Esophagus (tissue), 2 donors: ENCODE measurements at regions not wholly inside any gene's neighbourhood (a gene's known extent, or its start where the extent isn't known, plus 50 kb on each side); places are given as distances from the start of the nearest gene placed in this dataset.
"Not testable (repeated sequence)": the region's sequence is repeated elsewhere in the genome, so short reads cannot be mapped to it uniquely, and the experiment has no call there.

Experiments
- H3K27ac ChIP-seq, 2 donors: one replicate each; pipeline ENCODE4 v1.5.1; 2013; ENCODE audit warnings: low read depth in 2 of 2, mild to moderate bottlenecking in 2 of 2, inconsistent platforms in 1 of 2, low read length in 1 of 2, moderate library complexity in 1 of 2
- H3K27me3 ChIP-seq, 2 donors: one replicate each; pipeline ENCODE4 v1.6.1; 2013; ENCODE audit warnings: low read length in 2 of 2, control low read depth in 1 of 2, mild to moderate bottlenecking in 1 of 2; ENCODE audit not compliant: insufficient read depth in 2 of 2, control insufficient read depth in 1 of 2
- H3K36me3 ChIP-seq, 2 donors: one replicate each; pipeline ENCODE4 v1.6.1; 2013; ENCODE audit warnings: low read length in 1 of 2; ENCODE audit not compliant: control insufficient read depth in 2 of 2, insufficient read depth in 2 of 2
- H3K4me1 ChIP-seq, 2 donors: one replicate each; pipeline ENCODE4 v1.6.1; 2013; ENCODE audit warnings: low read length in 1 of 2; ENCODE audit not compliant: control insufficient read depth in 2 of 2, insufficient read depth in 2 of 2
- H3K4me3 ChIP-seq, 2 donors: one replicate each; pipeline ENCODE4 v1.5.1; 2013; ENCODE audit warnings: low read length in 2 of 2, mild to moderate bottlenecking in 2 of 2, low read depth in 1 of 2, moderate library complexity in 1 of 2
- H3K9me3 ChIP-seq, 2 donors: one replicate each; pipeline ENCODE4 v1.6.1; 2013; ENCODE audit warnings: mild to moderate bottlenecking in 2 of 2, low read depth in 1 of 2, low read length in 1 of 2, moderate library complexity in 1 of 2; ENCODE audit not compliant: control insufficient read depth in 2 of 2, insufficient read depth in 1 of 2
- WGBS, 2 donors: extraction: QIAGEN DNeasy Blood & Tissue Kit; methylation state at CpG; one replicate each; pipeline ENCODE4 v1.1.7; 2013; 5-methylcytosine and 5-hydroxymethylcytosine counted together
- donor health status: healthy with polysubstance abuse.
- donor health status: Bipolar disorder and iron deficiency.

GRCh38 chr20:6696001-6696400, 71.5 kb upstream of the BMP2 start:
- WGBS, 2 donors = 84 to 91% methylated on average over 4 of the region's 4 CpGs
- H3K4me1 ChIP-seq = no peaks in the 10 kb centered on the region
- no peaks in the 10 kb centered on the region for H3K36me3 ChIP-seq
- peaks cover 0 to 4% of the 10 kb centered on the region in 2 donors for H3K9me3 ChIP-seq
- no peaks in the 10 kb centered on the region for H3K27me3 ChIP-seq
- H3K27ac ChIP-seq = no peak overlapping the region
- no peak overlapping the region for H3K4me3 ChIP-seq

GRCh38 chr20:6693808-6694198, 73.7 kb upstream of the BMP2 start:
- not testable (repeated sequence) for H3K36me3 ChIP-seq, H3K4me1 ChIP-seq, H3K4me3 ChIP-seq, H3K27me3 ChIP-seq, H3K27ac ChIP-seq, H3K9me3 ChIP-seq
- 90 to 94% methylated on average over 3 of the region's 3 CpGs for WGBS, 2 donors

GRCh38 chr20:6693178-6693807, 74.2 kb upstream of the BMP2 start:
- H3K4me1 ChIP-seq = no peaks in the 10 kb centered on the region
- WGBS, 2 donors = 52 to 55% methylated on average over 7 of the region's 7 CpGs
- H3K27ac ChIP-seq = no peak overlapping the region
- no peaks in the 10 kb centered on the region for H3K27me3 ChIP-seq
- H3K36me3 ChIP-seq = no peaks in the 10 kb centered on the region
- no peak overlapping the region for H3K4me3 ChIP-seq
- H3K9me3 ChIP-seq = peaks cover 0 to 4% of the 10 kb centered on the region in 2 donors

- H3K9me3 ChIP-seq = peaks cover 0 to 4% of the 10 kb centered on the region in 2 donors
- WGBS, 2 donors = 61 to 71% methylated on average over 10 of the region's 10 CpGs
- no peaks in the 10 kb centered on the region for H3K36me3 ChIP-seq
- H3K4me1 ChIP-seq = no peaks in the 10 kb centered on the region
- H3K4me3 ChIP-seq = no peak overlapping the region
- H3K27me3 ChIP-seq = no peaks in the 10 kb centered on the region
- no peak overlapping the region for H3K27ac ChIP-seq
Observed at GRCh38 chr20:6692566-6693173, 74.8 kb upstream of the BMP2 start.

GRCh38 chr20:6691516-6691915, 76.0 kb upstream of the BMP2 start:
- WGBS, 2 donors = 63 to 80% methylated on average over 4 of the region's 4 CpGs
- Histone ChIP-seq H3K4me3 (no peak overlapping the region), H3K4me1 (no peaks in the 10 kb centered on the region), H3K36me3 (no peaks in the 10 kb centered on the region), H3K9me3 (peaks cover 0 to 2% of the 10 kb centered on the region in 2 donors), H3K27ac (no peak overlapping the region), H3K27me3 (no peaks in the 10 kb centered on the region)

GRCh38 chr20:6689339-6689973, 78.0 kb upstream of the BMP2 start:
- WGBS, 2 donors = 76 to 91% methylated on average over 7 of the region's 7 CpGs
- H3K27me3 ChIP-seq = no peaks in the 10 kb centered on the region
- no peaks in the 10 kb centered on the region for H3K4me1 ChIP-seq
- H3K9me3 ChIP-seq = peaks cover 0 to 2% of the 10 kb centered on the region in 2 donors
- H3K27ac ChIP-seq = no peak overlapping the region
- no peaks in the 10 kb centered on the region for H3K36me3 ChIP-seq
- no peak overlapping the region for H3K4me3 ChIP-seq

- H3K4me3 ChIP-seq = no peak overlapping the region
- 63 to 73% methylated on average over 2 of the region's 2 CpGs for WGBS, 2 donors
- no peak overlapping the region for H3K27ac ChIP-seq
Observed at GRCh38 chr20:6686171-6686570, 81.3 kb upstream of the BMP2 start.

GRCh38 chr20:6685626-6686025, 81.9 kb upstream of the BMP2 start:
- H3K4me3 ChIP-seq = no peak overlapping the region
- no peaks in the 10 kb centered on the region for H3K9me3 ChIP-seq
- 69 to 79% methylated on average over 4 of the region's 4 CpGs for WGBS, 2 donors
- no peaks in the 10 kb centered on the region for H3K36me3 ChIP-seq
- no peak overlapping the region for H3K27ac ChIP-seq
- H3K27me3 ChIP-seq = no peaks in the 10 kb centered on the region
- no peaks in the 10 kb centered on the region for H3K4me1 ChIP-seq

More at GRCh38 chr20:6686171-6686570, 81.3 kb upstream of the BMP2 start:
- no peaks in the 10 kb centered on the region for H3K9me3 ChIP-seq
- no peaks in the 10 kb centered on the region for H3K4me1 ChIP-seq
- H3K27me3 ChIP-seq = no peaks in the 10 kb centered on the region
- no peaks in the 10 kb centered on the region for H3K36me3 ChIP-seq

GRCh38 chr20:6685181-6685582, 82.3 kb upstream of the BMP2 start:
- H3K36me3 ChIP-seq = no peaks in the 10 kb centered on the region
- H3K27me3 ChIP-seq = no peaks in the 10 kb centered on the region
- no peaks in the 10 kb centered on the region for H3K4me1 ChIP-seq
- no peaks in the 10 kb centered on the region for H3K9me3 ChIP-seq
- H3K4me3 ChIP-seq = no peak overlapping the region
- 84 to 86% methylated on average over 5 of the region's 5 CpGs for WGBS, 2 donors
- H3K27ac ChIP-seq = no peak overlapping the region
